ENCODE measurements at regions not wholly inside any gene's neighbourhood (a gene's known extent, or its start where the extent isn't known, plus 50 kb on each side); places are given as distances from the start of the nearest gene placed in this dataset.

GRCh38 chr18:41153871-41154270, 801.2 kb upstream of the PIK3C3 start (continued):
- TF ChIP-seq, protein P1, sequence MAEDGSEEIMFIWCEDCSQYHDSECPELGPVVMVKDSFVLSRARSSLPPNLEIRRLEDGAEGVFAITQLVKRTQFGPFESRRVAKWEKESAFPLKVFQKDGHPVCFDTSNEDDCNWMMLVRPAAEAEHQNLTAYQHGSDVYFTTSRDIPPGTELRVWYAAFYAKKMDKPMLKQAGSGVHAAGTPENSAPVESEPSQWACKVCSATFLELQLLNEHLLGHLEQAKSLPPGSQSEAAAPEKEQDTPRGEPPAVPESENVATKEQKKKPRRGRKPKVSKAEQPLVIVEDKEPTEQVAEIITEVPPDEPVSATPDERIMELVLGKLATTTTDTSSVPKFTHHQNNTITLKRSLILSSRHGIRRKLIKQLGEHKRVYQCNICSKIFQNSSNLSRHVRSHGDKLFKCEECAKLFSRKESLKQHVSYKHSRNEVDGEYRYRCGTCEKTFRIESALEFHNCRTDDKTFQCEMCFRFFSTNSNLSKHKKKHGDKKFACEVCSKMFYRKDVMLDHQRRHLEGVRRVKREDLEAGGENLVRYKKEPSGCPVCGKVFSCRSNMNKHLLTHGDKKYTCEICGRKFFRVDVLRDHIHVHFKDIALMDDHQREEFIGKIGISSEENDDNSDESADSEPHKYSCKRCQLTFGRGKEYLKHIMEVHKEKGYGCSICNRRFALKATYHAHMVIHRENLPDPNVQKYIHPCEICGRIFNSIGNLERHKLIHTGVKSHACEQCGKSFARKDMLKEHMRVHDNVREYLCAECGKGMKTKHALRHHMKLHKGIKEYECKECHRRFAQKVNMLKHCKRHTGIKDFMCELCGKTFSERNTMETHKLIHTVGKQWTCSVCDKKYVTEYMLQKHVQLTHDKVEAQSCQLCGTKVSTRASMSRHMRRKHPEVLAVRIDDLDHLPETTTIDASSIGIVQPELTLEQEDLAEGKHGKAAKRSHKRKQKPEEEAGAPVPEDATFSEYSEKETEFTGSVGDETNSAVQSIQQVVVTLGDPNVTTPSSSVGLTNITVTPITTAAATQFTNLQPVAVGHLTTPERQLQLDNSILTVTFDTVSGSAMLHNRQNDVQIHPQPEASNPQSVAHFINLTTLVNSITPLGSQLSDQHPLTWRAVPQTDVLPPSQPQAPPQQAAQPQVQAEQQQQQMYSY (CRISPR knock-in tag; IDR thresholded peaks at IDR 0.05), result no peak

- in situ Hi-C loops (cut with MboI), result no loop called here
- Histone ChIP-seq H3K9me3 (replicated peaks; ENCODE audit: control insufficient read depth, insufficient read depth, low read length) (no peaks in the 10 kb centered on the region), H3K9ac (ENCODE audit: control insufficient read depth, insufficient read depth, low read length) (no peak overlapping the region), H2AFZ (ENCODE audit: control insufficient read depth, low read depth, low read length) (no peak overlapping the region), H3K79me2 (ENCODE audit: control insufficient read depth, insufficient read depth, low read length) (no peaks in the 10 kb centered on the region), H3K36me3 (ENCODE audit: control insufficient read depth in 2 of 2, insufficient read depth in 2 of 2, low read length in 1 of 2) (no peaks in the 10 kb centered on the region), H3K4me3 (no peak overlapping the region), H4K20me1 (ENCODE audit: control insufficient read depth, insufficient read depth) (no peaks in the 10 kb centered on the region), H3K27me3 (replicated peaks in 1 of 2; ENCODE audit: control insufficient read depth in 2 of 2, insufficient read depth in 2 of 2, low read length in 1 of 2) (no peaks in the 10 kb centered on the region), H3K4me1 (ENCODE audit: control insufficient read depth, insufficient read depth, low read length) (no peaks in the 10 kb centered on the region), H3K27ac (ENCODE audit: control insufficient read depth, insufficient read depth) (no peak overlapping the region), H3K4me2 (ENCODE audit: control insufficient read depth, insufficient read depth) (no peak overlapping the region)
- no TSS peak for BruUV-seq (replicated peaks)
- DNase-seq (ENCODE audit: low read depth, low spot score), result no peak
- SMC1A ChIA-PET (ENCODE audit: uncharacterized antibody, unreplicated experiment), result no interaction called here
- CTCF ChIA-PET, result no interaction called here
- RAD21 ChIA-PET (ENCODE audit: unreplicated experiment), result no interaction called here
- intact Hi-C loops (cut with micrococcal nuclease; ENCODE audit: unreplicated experiment), result no loop called here
- POLR2A ChIA-PET, result no interaction called here
- peak; percentile 44 for ATAC-seq
- WGBS (ENCODE audit: insufficient coverage, insufficient replicate concordance, low lambda C conversion rate, missing lambda C conversion rate), result 40% methylated on average over 2 of the region's 2 CpGs
- FAIRE-seq, result no peak
- TF ChIP-seq ZNF24 (IDR thresholded peaks at IDR 0.05) (no peak), BHLHE40 (IDR thresholded peaks at IDR 0.05; ENCODE audit: borderline replicate concordance in 1 of 2, low read depth in 2 of 2, low read length in 1 of 2) (peak in 1 of 2 experiments; percentile 62; a peak in 2 of 4 replicates), HDAC2 (IDR thresholded peaks at IDR 0.05) (no peak)
These were observed 804.7 kb upstream of the PIK3C3 start for GRCh38 chr18:41150316-41150715.

Data from GM12878 (cell line).